Naive thymus-derived CD4-positive, alpha-beta T cell (primary cell): ENCODE measurements at regions not wholly inside any gene's neighbourhood (a gene's known extent, or its start where the extent isn't known, plus 50 kb on each side); places are given as distances from the start of the nearest gene placed in this dataset.
"Not testable (repeated sequence)": the region's sequence is repeated elsewhere in the genome, so short reads cannot be mapped to it uniquely, and the experiment has no call there.

Experiments
- ATAC-seq: fragments of 150-1000 bp; cut with Tn5 transposase; 2 replicates; pipeline ENCODE4 v1.10.0; 2021; ENCODE audit warnings: mild to moderate bottlenecking, moderate library complexity
- CTCF ChIA-PET: fragments of 350-600 bp; sonication (Branson Sonifier 250); formaldehyde crosslinking; loops from one replicate; lab custom pipeline; 2021; ENCODE audit warnings: antibody characterized with exemption; lab: Charles Lee
- POLR2A ChIA-PET: fragments of 350-600 bp; sonication (Branson Sonifier 250); formaldehyde crosslinking; loops from one replicate; lab custom pipeline; 2021; ENCODE audit warnings: antibody characterized with exemption, inconsistent platforms; lab: Charles Lee
- DNase-seq, 9 donors: peaks; one replicate each; pipeline versions ENCODE4 v3.0.0 to v3.0.0-alpha.2; 2020 to 2022; ENCODE audit warnings: mixed read lengths in 1 of 9
- H3K27ac ChIP-seq: one replicate; pipeline ENCODE4 v1.7.0; 2013; ENCODE audit warnings: mild to moderate bottlenecking, low read depth, low read length, moderate library complexity
- H3K27me3 ChIP-seq, 2 donors: one replicate each; pipeline ENCODE4 v1.7.0; 2013; ENCODE audit warnings: low read length in 2 of 2, mild to moderate bottlenecking in 2 of 2, moderate library complexity in 2 of 2; ENCODE audit not compliant: control insufficient read depth in 2 of 2, insufficient read depth in 2 of 2
- H3K36me3 ChIP-seq, 3 experiments: 1 replicate in 2 of 3; 2 replicates in 1 of 3; pipeline ENCODE4 v1.7.0; 2013; ENCODE audit warnings: low read length in 3 of 3, mild to moderate bottlenecking in 3 of 3, moderate library complexity in 1 of 3; ENCODE audit not compliant: insufficient read depth in 3 of 3, control insufficient read depth in 2 of 3
- H3K4me1 ChIP-seq, 2 donors: one replicate each; pipeline ENCODE4 v1.7.0; 2013; ENCODE audit warnings: low read length in 2 of 2, mild to moderate bottlenecking in 2 of 2, moderate library complexity in 1 of 2; ENCODE audit not compliant: control insufficient read depth in 2 of 2, insufficient read depth in 2 of 2
- H3K4me3 ChIP-seq: 2 replicates; pipeline ENCODE4 v1.7.0; 2013; ENCODE audit warnings: mild to moderate bottlenecking, low read length
- H3K9me3 ChIP-seq, 3 experiments: 1 replicate in 2 of 3; 2 replicates in 1 of 3; pipeline ENCODE4 v1.7.0; 2013; ENCODE audit warnings: low read length in 3 of 3; ENCODE audit not compliant: control insufficient read depth in 2 of 3
- H3K27ac Mint-ChIP-seq, 9 donors: one replicate each; pipeline ENCODE4 v1.8.0; 2020 to 2022; ENCODE audit warnings: mixed read lengths in 9 of 9, mild to moderate bottlenecking in 8 of 9, moderate library complexity in 5 of 9, inconsistent platforms in 2 of 9
- H3K27me3 Mint-ChIP-seq, 5 donors: one replicate each; pipeline ENCODE4 v1.8.0; 2021 to 2022; ENCODE audit warnings: mixed read lengths in 5 of 5, mild to moderate bottlenecking in 1 of 5
- H3K36me3 Mint-ChIP-seq, 5 donors: one replicate each; pipeline ENCODE4 v1.8.0; 2020 to 2022; ENCODE audit warnings: mixed read lengths in 5 of 5, mild to moderate bottlenecking in 3 of 5, inconsistent platforms in 1 of 5
- H3K4me1 Mint-ChIP-seq, 7 donors: one replicate each; pipeline ENCODE4 v1.8.0; 2020 to 2022; ENCODE audit warnings: mixed read lengths in 7 of 7, mild to moderate bottlenecking in 3 of 7, inconsistent platforms in 1 of 7
- H3K4me3 Mint-ChIP-seq, 10 donors: one replicate each; pipeline ENCODE4 v1.8.0; 2020 to 2022; ENCODE audit warnings: mild to moderate bottlenecking in 10 of 10, mixed read lengths in 10 of 10, moderate library complexity in 6 of 10, inconsistent platforms in 2 of 10
- H3K9me3 Mint-ChIP-seq, 11 donors: one replicate each; pipeline ENCODE4 v1.8.0; 2020 to 2022; ENCODE audit warnings: mixed read lengths in 11 of 11, mild to moderate bottlenecking in 4 of 11, inconsistent platforms in 1 of 11, moderate library complexity in 1 of 11
- intact Hi-C, 2 donors: fragments of 100-400 bp; cut with micrococcal nuclease; formaldehyde crosslinking; loops; one replicate each; pipeline ENCODE4 v1.15.1; 2023

GRCh38 chr10:43920236-43920758 is 271.6 kb upstream of the ZNF32 start:
- DNase-seq = peak in 1 of 9 donors; percentile 17

DNA sequence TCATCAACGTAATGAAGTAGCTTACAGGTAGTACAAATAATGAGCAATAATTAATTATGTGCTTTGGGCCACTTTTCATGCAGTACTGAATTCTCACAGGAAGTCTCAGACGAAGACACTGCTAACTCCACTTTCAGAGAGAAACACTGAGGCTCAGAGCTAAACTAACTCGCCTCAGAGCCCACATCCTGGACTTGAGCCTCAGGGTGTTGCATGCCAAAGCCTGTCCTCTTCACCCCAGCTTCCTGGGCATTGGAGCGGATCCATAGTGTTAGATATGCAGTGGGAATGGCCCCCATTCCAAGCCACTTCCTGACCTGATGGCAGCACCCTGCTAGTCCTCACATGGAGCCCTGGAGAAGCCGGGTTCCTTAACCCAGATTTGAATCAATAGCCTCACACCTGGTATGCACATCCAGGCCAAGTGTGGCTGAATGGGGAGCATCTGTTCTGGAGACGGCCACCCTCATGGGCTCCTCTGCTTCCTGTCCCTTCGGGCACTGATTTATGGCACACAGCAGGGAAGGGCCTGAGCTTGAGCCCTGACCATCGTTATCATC is 265.1 kb upstream of the ZNF32 start:
- Mint-ChIP-seq H3K27ac (peak overlapping the region in 1 of 9 donors; percentile 5), H3K27me3 (peaks cover 0 to 18% (median 0%) of the 10 kb centered on the region in 5 donors), H3K4me3 (no peak overlapping the region), H3K9me3 (peaks cover 0 to 5% (median 0%) of the 10 kb centered on the region in 11 donors), H3K36me3 (no peaks in the 10 kb centered on the region), H3K4me1 (no peaks in the 10 kb centered on the region)
- peaks cover 0 to 5% of the 10 kb centered on the region in 2 donors for H3K4me1 ChIP-seq
- intact Hi-C loops = no loop called here
- no peak overlapping the region for H3K4me3 ChIP-seq
- H3K9me3 ChIP-seq = no peaks in the 10 kb centered on the region
- H3K27ac ChIP-seq = no peak overlapping the region
- DNase-seq (no peak), ATAC-seq (peak; percentile 22)
- CTCF ChIA-PET = no interaction called here
- no peaks in the 10 kb centered on the region for H3K27me3 ChIP-seq
- H3K36me3 ChIP-seq = no peaks in the 10 kb centered on the region
- POLR2A ChIA-PET = no interaction called here

More at GRCh38 chr10:43920236-43920758, 271.6 kb upstream of the ZNF32 start:
- H3K4me1 Mint-ChIP-seq, H3K9me3 Mint-ChIP-seq, H3K4me3 Mint-ChIP-seq, H3K36me3 Mint-ChIP-seq, CTCF ChIA-PET, H3K27ac ChIP-seq, H3K27me3 ChIP-seq, H3K27ac Mint-ChIP-seq, POLR2A ChIA-PET, intact Hi-C loops, H3K4me3 ChIP-seq, H3K4me1 ChIP-seq, H3K36me3 ChIP-seq, ATAC-seq, H3K9me3 ChIP-seq: not testable (repeated sequence)
- H3K27me3 Mint-ChIP-seq = peaks cover 0 to 23% (median 0%) of the 10 kb centered on the region in 5 donors

- Histone ChIP-seq H3K9me3 (no peaks in the 10 kb centered on the region), H3K36me3 (no peaks in the 10 kb centered on the region), H3K27ac (no peak overlapping the region), H3K4me3 (no peak overlapping the region), H3K4me1 (peaks cover 0 to 5% of the 10 kb centered on the region in 2 donors), H3K27me3 (no peaks in the 10 kb centered on the region)
- ATAC-seq (no peak), DNase-seq (no peak)
- Mint-ChIP-seq H3K9me3 (peaks cover 0 to 5% (median 0%) of the 10 kb centered on the region in 11 donors), H3K4me3 (no peak overlapping the region), H3K4me1 (no peaks in the 10 kb centered on the region), H3K27me3 (peaks cover 0 to 12% (median 0%) of the 10 kb centered on the region in 5 donors), H3K36me3 (no peaks in the 10 kb centered on the region), H3K27ac (no peak overlapping the region)
- intact Hi-C loops = no loop called here
- CTCF ChIA-PET = no interaction called here
- POLR2A ChIA-PET = no interaction called here
These were observed 263.8 kb upstream of the ZNF32 start for GRCh38 chr10:43912469-43912868.

GRCh38 chr10:43906490-43906889 is 257.8 kb upstream of the ZNF32 start:
- H3K4me1 Mint-ChIP-seq = no peaks in the 10 kb centered on the region

DNA sequence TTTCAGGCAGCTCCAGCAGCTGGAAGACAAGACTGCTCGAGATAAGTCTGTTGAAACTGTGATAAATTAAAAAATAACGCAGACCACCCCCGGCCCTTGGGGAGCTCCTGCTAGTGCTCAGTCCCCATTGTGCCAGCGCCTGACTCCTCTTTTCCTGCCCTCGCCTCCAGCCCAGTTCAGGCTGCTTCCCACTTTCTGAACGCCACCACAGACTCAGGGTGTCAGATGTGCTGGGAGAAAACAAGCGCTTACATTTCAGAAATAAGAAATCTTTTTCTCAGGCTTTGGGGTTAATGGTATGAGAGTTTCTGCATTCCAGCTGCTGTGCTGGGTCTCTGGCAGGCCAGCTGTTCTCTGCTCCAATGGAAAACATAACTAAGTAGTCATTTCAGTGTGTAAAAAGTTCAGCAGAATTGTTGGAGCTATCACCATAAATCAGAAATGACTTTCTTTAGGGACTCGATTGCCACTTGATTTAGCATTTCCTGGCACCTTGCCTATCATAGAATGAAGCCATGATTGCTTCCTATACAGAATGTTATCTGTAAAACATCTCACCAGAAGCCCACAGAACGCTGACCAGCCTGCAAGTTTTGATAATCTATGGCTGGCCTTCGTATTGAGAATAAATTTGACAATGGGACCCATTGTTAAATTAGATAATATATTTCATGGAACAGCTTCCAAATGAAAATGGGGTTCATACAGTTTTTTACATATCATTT is 257.0 kb upstream of the ZNF32 start:
- POLR2A ChIA-PET = no interaction called here
- no peaks in the 10 kb centered on the region for H3K36me3 ChIP-seq
- H3K9me3 Mint-ChIP-seq = no peaks in the 10 kb centered on the region
- no peak overlapping the region for H3K4me3 ChIP-seq
- ATAC-seq (no peak), DNase-seq (no peak)
- H3K36me3 Mint-ChIP-seq = no peaks in the 10 kb centered on the region
- no peaks in the 10 kb centered on the region for H3K9me3 ChIP-seq
- H3K4me3 Mint-ChIP-seq = no peak overlapping the region
- H3K27ac ChIP-seq = no peak overlapping the region
- H3K27me3 Mint-ChIP-seq = peaks cover 4 to 24% (median 15%) of the 10 kb centered on the region in 5 donors
- H3K27ac Mint-ChIP-seq = no peak overlapping the region
- H3K4me1 Mint-ChIP-seq = no peaks in the 10 kb centered on the region
- intact Hi-C loops = no loop called here
- H3K4me1 ChIP-seq = no peaks in the 10 kb centered on the region
- CTCF ChIA-PET = no interaction called here
- no peaks in the 10 kb centered on the region for H3K27me3 ChIP-seq

More at GRCh38 chr10:43906490-43906889, 257.8 kb upstream of the ZNF32 start:
- Mint-ChIP-seq H3K27ac (no peak overlapping the region), H3K36me3 (no peaks in the 10 kb centered on the region), H3K27me3 (peaks cover 4 to 24% (median 15%) of the 10 kb centered on the region in 5 donors), H3K9me3 (no peaks in the 10 kb centered on the region), H3K4me3 (no peak overlapping the region)
- no peak for DNase-seq
- CTCF ChIA-PET = no interaction called here
- H3K9me3 ChIP-seq = no peaks in the 10 kb centered on the region
- intact Hi-C loops = no loop called here
- POLR2A ChIA-PET = no interaction called here
- H3K36me3 ChIP-seq = no peaks in the 10 kb centered on the region
- no peak overlapping the region for H3K27ac ChIP-seq
- no peak overlapping the region for H3K4me3 ChIP-seq
- H3K27me3 ChIP-seq = no peaks in the 10 kb centered on the region
- no peak for ATAC-seq
- no peaks in the 10 kb centered on the region for H3K4me1 ChIP-seq

DNA sequence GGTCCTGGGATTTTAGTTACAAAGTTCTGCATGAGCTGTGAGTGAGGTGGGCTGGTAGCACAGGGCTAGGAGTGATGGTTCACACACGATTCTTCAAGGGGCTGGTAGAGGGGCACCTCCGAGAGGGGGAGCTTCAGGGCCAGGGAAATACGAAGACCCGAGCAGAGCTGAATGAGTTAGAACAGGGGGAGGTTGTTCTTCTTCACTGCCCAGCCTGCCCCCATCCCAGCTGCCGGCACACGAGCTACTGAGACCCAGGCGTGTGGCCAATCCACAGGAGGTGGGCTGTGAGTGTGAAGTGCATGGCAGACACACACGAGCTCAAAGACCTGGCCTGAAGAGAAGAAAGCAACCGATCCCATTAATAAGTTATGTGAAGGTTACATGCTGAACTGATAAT is 256.2 kb upstream of the ZNF32 start:
- DNase-seq (no peak), ATAC-seq (no peak)
- no peaks in the 10 kb centered on the region for H3K27me3 ChIP-seq
- H3K27ac ChIP-seq = no peak overlapping the region
- H3K4me3 ChIP-seq = no peak overlapping the region
- H3K9me3 Mint-ChIP-seq = no peaks in the 10 kb centered on the region
- no peaks in the 10 kb centered on the region for H3K36me3 ChIP-seq
- no peaks in the 10 kb centered on the region for H3K36me3 Mint-ChIP-seq
- POLR2A ChIA-PET = no interaction called here
- no peak overlapping the region for H3K4me3 Mint-ChIP-seq
- no peaks in the 10 kb centered on the region for H3K4me1 Mint-ChIP-seq
- intact Hi-C loops = no loop called here
- H3K4me1 ChIP-seq = no peaks in the 10 kb centered on the region
- CTCF ChIA-PET = no interaction called here
- peaks cover 4 to 24% (median 15%) of the 10 kb centered on the region in 5 donors for H3K27me3 Mint-ChIP-seq
- no peak overlapping the region for H3K27ac Mint-ChIP-seq
- no peaks in the 10 kb centered on the region for H3K9me3 ChIP-seq

GRCh38 chr10:43904301-43904700 is 255.6 kb upstream of the ZNF32 start:
- Mint-ChIP-seq H3K36me3 (no peaks in the 10 kb centered on the region), H3K4me3 (no peak overlapping the region), H3K27me3 (peaks cover 4 to 24% (median 15%) of the 10 kb centered on the region in 5 donors), H3K4me1 (no peaks in the 10 kb centered on the region), H3K9me3 (no peaks in the 10 kb centered on the region), H3K27ac (no peak overlapping the region)
- no peaks in the 10 kb centered on the region for H3K36me3 ChIP-seq
- no peaks in the 10 kb centered on the region for H3K4me1 ChIP-seq
- no peak for DNase-seq
- no peaks in the 10 kb centered on the region for H3K9me3 ChIP-seq
- H3K4me3 ChIP-seq = no peak overlapping the region
- ChIA-PET CTCF (no interaction called here), POLR2A (no interaction called here)
- intact Hi-C loops = no loop called here
- no peak overlapping the region for H3K27ac ChIP-seq
- no peaks in the 10 kb centered on the region for H3K27me3 ChIP-seq
- ATAC-seq = no peak
